HG02970 (cell line): ENCODE measurements at regions not wholly inside any gene's neighbourhood (a gene's known extent, or its start where the extent isn't known, plus 50 kb on each side); places are given as distances from the start of the nearest gene placed in this dataset.

Experiments used
- ATAC-seq: cut with Tn5 transposase; IDR thresholded peaks from one replicate; pipeline ENCODE4 v1.9.1; 2021; ENCODE audit warnings: mild to moderate bottlenecking, moderate library complexity, moderate number of reproducible peaks; ENCODE audit not compliant: unreplicated experiment, low FRiP score

DNA sequence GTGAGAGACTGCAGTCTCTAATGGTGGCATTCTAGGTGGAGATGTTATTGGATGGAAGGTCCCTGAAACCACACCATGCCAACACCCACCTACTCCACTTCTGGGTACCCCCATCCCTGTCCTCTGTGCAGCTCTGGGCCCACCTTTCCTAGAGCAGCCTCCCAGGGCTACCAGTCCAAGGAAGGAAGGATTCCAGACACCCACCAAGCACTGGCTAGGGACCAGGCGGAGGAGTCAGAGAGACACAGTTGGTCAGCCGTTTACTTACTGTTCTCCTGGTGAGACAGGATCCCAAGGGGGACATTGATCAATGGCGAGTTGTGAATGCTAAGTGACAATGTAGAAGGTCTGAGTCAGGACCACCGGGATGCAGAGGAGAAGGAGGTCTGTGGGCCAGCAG, 151.6 kb downstream of the TTC32 start:
- no peak for ATAC-seq

DNA sequence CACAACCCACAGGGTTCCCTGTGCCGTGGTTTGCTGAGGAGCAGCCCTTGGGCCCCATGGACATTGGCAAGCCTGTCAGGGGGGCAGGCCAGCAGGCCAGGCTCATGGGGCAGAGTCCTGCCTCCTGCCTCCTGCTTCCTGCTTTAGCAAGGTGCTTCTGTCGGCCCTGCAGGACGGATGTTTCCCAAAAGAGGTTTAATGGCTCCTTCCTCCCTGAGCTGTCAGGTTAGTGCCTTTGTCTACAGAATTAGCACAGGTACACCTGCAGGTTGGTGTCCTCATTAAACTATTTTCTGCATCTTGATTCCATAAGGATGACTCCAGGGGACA, 152.3 kb downstream of the TTC32 start:
- ATAC-seq = no peak

DNA sequence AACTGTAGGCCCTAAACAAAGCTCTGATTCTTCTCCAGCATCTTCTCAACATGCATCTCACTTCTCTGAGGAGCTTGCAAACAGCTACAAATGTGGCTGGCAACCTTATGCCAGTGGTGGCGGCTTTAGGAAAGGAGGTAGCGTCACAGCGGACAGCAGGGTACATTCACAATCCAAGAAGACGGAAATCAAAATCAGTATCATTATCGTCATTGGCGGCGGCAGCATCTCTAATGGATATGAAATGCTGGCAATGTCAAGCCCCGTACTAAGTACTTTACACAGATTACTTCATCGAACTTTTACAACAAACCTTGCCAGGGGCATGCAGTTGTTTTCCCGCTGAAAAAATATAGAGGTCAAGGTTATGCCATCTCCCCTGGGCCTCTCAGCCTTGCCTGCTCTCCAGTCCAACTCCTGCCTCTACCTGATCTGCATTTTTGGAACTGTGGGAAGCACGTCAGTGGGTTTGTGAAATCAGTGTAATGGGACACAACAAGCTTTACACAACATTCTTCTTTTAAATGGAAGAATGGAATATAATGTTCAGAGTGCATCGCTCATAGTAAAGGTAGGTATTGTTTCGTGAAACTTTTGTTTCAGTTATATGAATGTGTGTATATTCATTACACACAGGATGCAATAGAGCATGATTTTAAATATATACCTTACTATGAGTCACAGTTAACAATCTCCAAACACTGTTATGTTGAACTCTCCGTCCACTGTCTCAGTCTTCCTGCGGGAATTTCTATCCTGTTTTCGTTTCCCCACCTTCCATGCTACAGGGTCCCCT, 152.9 kb downstream of the TTC32 start:
- ATAC-seq = no peak

DNA sequence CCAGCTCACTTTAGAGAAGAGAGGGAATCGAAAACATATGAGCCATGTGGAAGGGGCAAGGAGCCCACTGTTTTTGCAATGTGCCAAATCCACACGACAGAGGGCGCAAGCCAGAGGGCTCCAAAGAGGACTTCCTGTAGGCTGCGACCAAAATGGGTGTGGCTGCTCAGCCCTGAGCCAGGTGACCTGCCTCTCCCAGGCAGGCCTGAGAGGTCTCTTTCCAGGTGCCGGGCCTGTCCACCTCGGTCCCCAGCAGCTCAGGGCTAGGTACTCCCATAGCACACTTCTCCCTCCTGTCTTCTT, 153.8 kb downstream of the TTC32 start:
- no peak for ATAC-seq

DNA sequence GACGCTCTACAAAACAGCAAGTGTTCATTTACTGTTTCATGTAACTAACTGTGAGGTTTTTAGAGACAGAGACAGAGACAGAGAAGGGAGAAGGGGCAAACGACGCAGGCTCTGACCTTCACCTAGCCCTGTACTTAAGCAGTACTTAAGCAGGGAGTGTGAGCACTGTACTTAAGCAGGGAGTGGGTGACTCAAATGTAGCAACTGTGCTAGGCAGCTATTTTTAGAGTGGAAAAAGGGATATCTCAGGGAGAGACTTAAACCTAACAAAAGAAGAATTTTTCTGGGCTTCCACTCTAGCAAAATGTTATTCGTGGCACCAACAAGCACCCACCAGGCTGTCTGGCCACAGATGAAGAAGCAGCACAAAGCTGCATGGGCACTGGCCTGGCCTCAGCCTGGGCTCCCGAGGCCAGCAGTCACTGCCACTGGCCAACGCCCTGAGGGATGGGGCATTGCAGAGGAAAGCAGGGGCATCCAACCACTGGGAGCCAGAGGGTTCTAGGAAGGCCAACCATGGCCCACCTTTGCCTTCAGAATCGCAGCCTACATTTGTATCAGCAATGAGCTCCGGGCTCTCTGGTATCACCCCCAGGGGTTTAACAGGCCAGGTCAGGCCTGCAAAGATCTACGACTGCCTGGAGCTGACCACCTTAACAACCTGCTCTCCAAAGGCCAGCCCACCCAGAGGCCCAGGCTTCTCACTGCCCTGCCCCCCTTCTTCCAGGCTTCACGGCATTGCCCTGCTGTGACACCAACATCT, 154.3 kb downstream of the TTC32 start:
- no peak for ATAC-seq

DNA sequence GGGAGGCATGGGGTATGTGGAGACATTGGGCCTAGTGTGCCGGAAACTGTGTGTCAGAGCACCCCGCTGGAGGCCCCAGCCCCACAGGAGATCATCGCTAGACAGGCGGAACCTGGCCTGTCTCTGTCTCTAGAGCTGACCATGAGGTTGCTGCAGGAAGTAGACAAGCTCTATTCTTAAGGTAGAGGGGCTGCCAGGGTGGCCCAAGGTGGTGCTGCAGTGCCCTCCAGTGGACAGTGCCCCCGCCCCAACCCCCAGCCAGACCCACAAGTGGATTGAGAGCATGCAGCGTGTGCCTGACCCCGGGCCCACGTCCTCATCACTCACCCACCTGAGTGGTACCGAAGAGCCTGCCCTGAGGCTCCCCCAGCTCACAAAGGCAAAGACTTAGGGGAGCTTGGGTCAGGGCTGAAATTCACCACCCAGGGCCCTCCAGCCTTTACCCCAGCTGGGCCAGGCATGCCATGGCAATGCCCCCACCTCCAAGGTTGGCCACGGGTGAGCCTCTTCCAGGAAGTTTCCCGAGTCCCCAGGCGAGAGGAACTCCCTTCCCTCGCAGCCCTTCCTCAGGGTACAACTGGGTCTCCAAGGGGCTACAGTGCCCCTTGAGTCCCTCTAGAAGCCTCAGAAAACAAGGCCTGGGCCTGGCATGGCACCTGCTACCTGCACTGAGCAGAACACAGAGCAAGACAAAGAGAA, 155.0 kb downstream of the TTC32 start:
- no peak for ATAC-seq

DNA sequence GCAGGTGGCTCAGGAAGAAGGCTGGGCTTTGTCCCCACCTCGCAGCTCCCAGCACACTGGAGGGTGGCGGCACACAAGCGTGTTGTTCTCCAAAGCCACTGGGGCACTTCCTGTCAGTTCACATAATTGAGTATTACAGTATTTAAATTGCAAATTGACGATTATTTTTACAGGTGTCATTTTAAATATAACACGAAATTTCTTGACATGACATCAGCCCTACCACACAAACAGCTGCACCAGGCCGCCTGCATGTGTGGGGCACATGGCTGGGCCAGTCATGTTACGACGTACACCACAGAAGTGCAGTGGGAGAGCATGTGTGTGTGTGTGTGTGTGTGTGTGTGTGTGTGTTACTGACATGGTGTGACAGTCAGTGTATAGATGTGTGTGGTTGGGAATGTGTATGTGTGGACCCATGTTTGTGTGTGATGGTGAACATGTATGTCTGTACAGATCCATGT, 155.6 kb downstream of the TTC32 start:
- no peak for ATAC-seq

DNA sequence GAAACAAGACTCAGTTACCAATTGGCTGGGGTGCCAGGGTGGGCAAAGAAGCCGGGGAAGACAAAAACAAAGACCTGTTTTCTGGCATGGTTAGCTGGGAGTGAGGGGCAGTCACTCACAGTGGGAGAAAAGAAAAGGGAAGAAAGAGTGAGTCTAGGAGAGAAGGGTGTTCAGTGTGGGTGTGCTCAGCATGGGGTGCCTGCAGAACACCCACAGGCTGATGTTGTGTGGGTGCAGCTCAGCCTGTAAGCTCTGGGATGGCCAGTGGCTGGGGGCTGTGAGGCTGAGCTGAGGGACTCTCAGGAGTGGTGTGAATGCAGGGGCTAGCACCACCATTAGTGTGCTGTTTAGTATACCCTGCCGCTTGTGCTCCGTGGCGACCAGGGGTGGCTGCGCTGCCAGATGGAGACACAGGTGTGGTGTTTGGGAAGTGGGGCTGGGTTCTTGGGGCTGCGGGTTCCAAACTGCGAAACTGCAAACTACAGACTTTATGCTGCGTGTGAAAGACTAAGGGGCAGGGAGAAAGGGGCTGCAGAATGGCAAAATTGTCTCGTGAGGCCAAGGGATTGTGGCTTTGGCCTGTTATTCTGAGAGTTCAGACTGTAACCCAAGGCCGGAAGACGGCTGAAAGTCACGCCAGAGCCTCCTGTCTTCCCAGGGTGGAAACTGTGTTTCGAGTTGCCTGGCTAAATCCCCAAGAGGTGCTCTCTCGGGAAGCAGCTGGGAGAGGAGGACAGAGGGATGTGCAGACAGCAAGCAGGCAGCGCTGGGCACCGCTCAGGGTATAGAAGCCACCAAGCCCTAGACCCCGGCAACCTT, 156.3 kb downstream of the TTC32 start:
- ATAC-seq = no peak

DNA sequence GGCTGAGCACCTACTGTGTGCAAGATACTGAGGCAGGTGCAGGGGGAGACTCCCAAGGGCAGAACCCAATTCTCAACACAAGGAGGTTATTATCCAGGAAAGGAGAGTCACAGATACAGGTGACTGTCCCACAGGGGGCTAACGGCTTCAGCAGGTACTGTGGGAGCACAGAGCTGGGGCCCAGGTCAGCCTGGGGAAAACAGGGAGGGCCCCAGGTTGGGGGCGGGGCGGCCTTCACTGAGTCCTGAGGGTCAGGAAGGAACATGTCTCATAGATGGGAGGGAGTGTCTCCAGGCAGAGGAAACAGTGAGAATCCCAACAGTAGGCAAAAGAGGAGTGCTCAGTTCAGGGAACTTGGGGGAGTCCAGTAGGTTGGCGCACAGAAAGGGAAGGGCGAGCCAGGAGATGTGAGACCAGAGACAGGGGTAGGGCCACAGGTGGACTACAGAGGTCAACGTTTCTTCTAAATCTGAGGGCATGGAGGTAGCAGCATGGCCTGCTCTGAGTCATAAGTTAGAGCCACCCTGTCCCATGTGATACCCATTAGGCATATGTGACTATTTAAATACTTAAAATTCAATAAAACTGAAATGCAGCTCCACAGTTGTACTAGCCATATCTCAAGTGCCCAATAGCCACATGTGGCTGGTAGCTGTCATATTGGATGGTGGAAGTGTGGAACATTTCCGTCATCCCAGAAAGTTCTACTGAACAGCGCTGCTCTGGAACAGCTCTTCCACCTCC, 157.2 kb downstream of the TTC32 start:
- no peak for ATAC-seq

DNA sequence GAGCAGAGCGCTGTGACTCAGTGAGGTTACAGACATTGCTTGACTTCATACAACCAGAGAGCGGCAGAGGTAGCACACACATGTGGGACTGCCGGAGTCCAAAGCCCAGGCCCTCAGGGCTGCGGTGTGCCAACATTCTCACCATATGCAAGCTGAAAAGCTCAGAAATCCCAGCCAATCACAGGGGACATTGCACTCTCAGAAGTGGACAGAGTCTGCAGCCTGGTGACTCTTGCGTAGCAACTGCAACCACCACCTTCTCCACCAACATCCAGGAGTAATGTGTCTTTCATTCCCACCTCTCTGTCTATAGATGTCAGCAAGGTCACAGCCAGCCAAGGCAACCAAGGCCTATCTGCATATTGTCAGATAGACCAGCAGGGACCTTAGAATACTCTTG, 158.1 kb downstream of the TTC32 start:
- no peak for ATAC-seq

DNA sequence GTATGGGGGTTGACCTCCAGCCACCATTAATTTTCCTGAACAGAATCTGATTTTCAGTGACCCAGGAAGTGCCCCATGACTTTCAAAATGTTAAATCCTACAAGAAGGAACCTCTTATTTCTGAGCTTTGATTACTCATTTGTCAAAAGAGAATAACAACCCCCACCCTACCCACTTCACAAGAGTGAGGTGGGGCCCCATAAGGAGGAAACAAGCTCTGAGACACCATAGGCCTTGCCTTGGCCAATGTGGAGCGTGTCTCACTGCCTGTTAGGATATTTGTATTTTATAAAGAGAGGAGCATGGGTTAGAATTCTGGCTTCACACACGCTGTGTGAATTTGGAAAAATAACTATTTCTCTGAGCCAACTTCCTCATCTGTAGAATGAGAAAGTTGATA, 158.9 kb downstream of the TTC32 start:
- no peak for ATAC-seq

DNA sequence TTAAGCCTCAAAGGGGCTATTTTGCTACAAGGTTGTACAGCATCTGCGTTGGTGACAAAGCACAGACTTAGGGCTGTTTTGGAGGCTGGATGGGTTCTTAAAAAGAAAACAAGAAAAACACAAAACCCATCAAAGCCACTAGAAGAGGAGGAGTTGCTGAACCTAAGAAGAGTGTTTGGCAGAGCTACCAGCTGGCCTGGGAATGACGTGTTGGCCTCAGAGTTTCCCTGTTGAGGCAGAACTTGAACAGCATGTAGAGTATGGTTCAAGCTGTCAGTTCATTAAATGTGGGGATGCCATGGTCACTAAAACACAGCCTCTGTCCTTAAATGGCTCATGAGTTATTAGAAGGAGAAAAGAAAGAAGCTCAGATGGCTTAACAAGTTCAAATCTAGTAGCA, 162.5 kb downstream of the TTC32 start:
- ATAC-seq = no peak

DNA sequence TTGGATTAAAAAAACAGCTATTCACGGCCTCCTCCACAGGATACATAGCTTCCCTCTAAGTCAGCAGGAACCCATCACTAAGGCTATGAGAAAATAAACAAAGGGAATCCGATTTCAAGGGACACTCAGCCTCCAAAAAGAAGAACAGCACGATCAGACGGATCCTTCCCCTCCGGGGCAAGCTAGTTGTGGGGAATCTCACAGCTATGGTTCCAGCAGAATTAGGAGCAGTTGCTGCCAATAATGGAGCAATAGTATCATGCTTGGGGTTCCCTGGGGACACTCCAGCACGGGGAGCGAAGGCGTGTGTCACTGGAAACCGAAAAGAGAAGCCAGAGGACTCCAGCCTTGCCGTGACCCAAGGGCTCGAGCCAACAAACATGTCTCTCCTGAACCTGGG, 163.1 kb downstream of the TTC32 start:
- no peak for ATAC-seq

DNA sequence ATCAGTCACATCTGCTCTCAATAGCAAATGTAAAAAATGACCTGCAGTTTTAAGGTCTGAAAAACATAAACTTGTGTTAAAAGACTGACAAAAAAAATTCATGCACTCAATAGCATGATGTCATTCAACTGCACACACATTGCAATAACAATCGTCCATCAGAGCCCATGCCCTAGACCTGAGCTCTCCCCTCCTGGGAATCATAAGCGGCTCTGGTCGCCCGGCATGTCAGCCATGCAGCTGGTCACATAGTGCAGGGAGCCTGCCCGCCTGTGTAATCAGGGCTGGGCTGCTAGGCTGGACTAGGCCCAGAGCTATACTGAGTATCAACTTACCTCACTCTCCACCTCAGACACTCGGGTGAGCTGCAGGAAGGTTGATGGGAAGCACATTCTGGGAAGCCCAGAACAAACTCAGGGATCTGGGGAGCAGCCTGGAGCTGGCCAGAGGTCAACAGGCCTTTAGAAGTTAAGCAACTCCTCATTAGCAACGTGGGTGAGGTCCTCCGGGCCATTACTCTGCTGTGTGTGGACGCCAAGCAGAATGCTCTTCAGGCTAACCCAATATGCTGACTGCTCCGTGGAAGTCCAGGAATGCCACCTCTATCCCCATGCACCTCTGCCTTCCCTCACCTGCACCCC, 165.5 kb downstream of the TTC32 start:
- ATAC-seq = no peak

DNA sequence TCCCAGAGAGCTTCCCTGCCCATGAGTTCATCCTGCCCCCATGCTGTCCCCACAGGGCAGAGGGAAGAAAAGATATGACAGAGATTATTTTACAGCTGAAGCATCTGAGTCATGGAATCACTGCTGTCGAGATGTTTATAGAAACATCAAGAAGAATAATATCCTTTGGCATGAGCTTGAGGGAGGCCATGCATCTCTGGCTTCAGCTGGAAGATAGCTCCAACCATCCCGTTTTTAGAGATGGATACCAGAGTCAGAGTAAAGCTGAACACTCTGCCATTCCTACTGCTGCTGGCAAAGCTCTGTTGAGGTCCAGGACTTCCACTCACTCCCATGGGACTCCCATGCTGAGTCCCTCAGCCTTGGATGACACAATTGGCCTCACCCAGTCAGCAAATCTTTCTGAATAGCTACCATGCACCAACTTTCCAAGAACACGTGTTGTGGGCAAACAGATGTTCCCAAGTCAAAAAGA, 167.8 kb downstream of the TTC32 start:
- no peak for ATAC-seq

DNA sequence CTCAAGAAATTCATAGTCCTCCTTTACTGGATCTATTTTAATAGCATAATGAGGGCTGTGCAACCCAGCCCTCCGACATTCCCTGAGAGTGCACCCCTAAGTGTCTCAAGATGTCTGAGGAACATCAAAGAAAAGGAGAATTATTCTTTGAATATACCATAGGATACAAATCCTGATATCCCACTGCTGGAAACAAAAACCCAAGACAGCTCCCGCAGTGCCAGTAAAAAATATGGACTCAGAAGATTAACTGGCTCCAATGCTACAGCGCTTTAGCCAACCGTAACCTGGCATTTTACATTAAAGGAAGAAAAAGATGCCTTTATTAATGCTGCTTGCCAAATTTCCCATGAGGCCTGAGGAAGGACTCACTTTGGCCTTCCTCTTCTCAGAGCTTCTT, 168.4 kb downstream of the TTC32 start:
- no peak for ATAC-seq

DNA sequence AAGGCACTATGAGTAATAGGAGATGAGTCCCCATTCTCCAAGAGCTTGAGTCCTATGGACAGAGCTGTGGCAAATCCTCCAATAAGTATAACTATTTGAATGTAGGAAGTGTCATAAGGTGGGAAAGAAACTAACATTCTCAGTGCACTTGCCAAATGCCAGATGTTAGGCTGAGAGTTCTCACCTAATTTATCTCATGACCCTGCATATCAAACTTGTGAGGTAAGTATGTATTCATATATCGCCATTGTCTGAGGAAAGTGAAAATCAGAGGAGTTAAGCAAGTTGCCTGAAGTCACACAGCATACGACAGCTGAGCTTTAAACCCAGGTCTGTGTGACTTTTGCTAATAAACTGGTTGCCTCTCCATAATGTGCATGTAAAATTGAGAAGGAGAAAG, 169.5 kb downstream of the TTC32 start:
- ATAC-seq = no peak

DNA sequence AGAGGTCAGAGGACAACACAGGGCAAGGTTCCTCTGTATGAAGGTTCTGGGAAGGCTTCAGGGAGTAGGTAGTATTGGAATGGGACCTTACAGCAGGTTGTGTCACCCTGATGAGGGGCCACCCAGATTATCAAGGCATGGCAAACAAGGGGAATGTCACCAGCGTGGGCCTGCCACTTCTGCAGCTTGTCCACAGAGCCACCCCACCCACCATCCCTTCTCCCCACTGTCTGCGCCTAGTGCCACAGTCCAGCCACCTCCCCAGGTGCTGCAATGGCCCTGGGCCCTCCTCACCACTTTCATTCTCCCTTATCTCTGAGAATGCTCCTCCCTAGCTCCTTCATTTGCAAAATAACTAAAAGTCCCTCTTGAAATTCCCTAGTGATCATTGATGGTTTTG, 170.3 kb downstream of the TTC32 start:
- ATAC-seq = no peak

DNA sequence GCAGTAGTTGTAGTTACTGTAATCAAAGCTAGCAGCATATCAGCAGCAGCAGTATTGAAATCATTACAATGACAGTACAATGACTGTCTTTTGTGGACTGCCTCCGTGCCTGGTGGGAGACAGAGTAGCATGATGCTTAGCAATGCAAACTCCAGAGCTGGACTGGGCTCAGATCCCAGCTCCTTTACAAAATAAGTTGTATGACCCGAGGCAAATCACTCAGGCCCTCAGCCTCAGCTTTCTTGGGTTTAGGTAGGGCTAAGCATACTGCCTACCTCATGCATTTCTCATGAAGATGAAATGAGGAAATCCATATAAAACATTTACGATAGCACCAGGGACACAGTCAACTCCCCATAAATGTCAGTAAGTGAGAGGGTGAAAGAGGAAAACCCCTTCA, 170.7 kb downstream of the TTC32 start:
- no peak for ATAC-seq

DNA sequence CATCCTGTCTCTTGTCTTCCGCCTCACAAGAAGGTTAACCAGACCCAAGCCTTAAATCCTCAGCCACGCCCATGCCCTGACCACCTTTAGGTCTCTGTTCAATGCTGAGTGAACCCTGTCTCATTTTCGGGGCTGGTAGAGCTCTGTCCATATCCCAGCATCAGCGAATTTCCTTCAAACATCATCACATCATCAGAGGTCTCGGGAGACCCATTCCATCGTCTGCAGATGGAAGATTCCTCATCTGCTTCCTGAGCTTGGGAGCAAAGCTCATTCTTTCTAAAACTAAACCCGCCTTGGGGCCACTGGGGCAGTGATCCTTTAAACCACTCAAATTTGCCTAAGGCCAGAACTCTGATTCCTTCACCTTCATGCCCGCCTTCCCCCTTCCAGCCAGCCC, 173.7 kb downstream of the TTC32 start:
- no peak for ATAC-seq
